K562 (cell line): ENCODE measurements at regions not wholly inside any gene's neighbourhood (a gene's known extent, or its start where the extent isn't known, plus 50 kb on each side); places are given as distances from the start of the nearest gene placed in this dataset.

Source experiments
- ATAC-seq: fragments of 200-7000 bp; cut with Tn5 transposase; 3 replicates; pipeline ENCODE4 v1.9.1; 2020; ENCODE audit warnings: moderate library complexity
- BruUV-seq: library from RNA; stranded (reverse); fragments of 400-500 nt; replicated peaks from 2 replicates; lab custom pipeline; 2021; lab: Mats Ljungman, UMichigan
- CTCF ChIA-PET: fragments of 300-600 bp; formaldehyde crosslinking; extraction: SDS; loops from one replicate; lab custom pipeline; 2021; ENCODE audit warnings: low intra/inter-chr PET ratio; lab: Yijun Ruan, JAX
- POLR2A ChIA-PET: fragments of 300-600, 350-650 bp; sonication (Branson Sonifier 250); formaldehyde crosslinking; extraction: SDS; loops from one replicate; lab custom pipeline; 2021; ENCODE audit warnings: antibody characterized with exemption, inconsistent platforms; lab: Yijun Ruan, JAX
- DNase-seq, 4 experiments: peaks; one replicate each; pipeline versions ENCODE4 v3.0.0 to v3.0.0-alpha.2; 2011 to 2018; ENCODE audit warnings: low spot score in 3 of 4, mixed read lengths in 3 of 4; ENCODE audit errors: extremely low read depth in 1 of 4
- FAIRE-seq: peaks from 2 replicates; lab custom pipeline; 2011; peaks lifted over from hg19 to GRCh38; lab: Jason Lieb, UNC
- H2AFZ ChIP-seq: 2 replicates; pipeline ENCODE4 v1.6.0; 2011; ENCODE audit warnings: low read depth, low read length, control low read depth, inconsistent platforms
- H3K27ac ChIP-seq: fragments of 200-600 bp; 3 replicates; pipeline ENCODE4 v1.8.0; 2011; ENCODE audit warnings: low read depth, mild to moderate bottlenecking, control low read depth, inconsistent platforms, low read length, moderate library complexity, mixed read lengths; ENCODE audit errors: extremely low read depth
- H3K27me3 ChIP-seq, 2 experiments: fragments of 300-600 bp in 1 of 2; 2 replicates in 1 of 2; 3 replicates in 1 of 2; pipeline versions ENCODE4 v1.6.0 to v1.8.0; 2011; ENCODE audit warnings: inconsistent platforms in 2 of 2, low read length in 2 of 2, mild to moderate bottlenecking in 1 of 2, mixed read lengths in 1 of 2, moderate library complexity in 1 of 2; ENCODE audit not compliant: control insufficient read depth in 2 of 2, insufficient read depth in 2 of 2
- H3K36me3 ChIP-seq: fragments of 300-600 bp; 3 replicates; pipeline ENCODE4 v1.8.0; 2011; ENCODE audit warnings: mild to moderate bottlenecking, low read length, inconsistent platforms; ENCODE audit not compliant: control insufficient read depth, insufficient read depth
- H3K4me1 ChIP-seq, 2 experiments: fragments of 200-600 bp in 1 of 2; replicated peaks in 1 of 2; 2 replicates in 1 of 2; 3 replicates in 1 of 2; pipeline versions ENCODE4 v1.5.1 to v1.8.0; 2011; ENCODE audit warnings: inconsistent platforms in 2 of 2, low read length in 2 of 2, mild to moderate bottlenecking in 1 of 2, mixed read lengths in 1 of 2, moderate library complexity in 1 of 2; ENCODE audit not compliant: control insufficient read depth in 2 of 2, insufficient read depth in 2 of 2
- H3K4me2 ChIP-seq: 2 replicates; pipeline ENCODE4 v1.6.1; 2011; ENCODE audit warnings: low read length, control low read depth, inconsistent platforms, mixed read lengths; ENCODE audit not compliant: insufficient read depth
- H3K4me3 ChIP-seq: fragments of 200-600 bp; sonication (generic), shearing (Covaris generic); 2 replicates; pipeline ENCODE4 v1.5.1; 2016; ENCODE audit warnings: control low read depth, inconsistent platforms
- H3K79me2 ChIP-seq: fragments of 200-600 bp; 3 replicates; pipeline ENCODE4 v1.8.0; 2011; ENCODE audit warnings: low read length, inconsistent platforms; ENCODE audit not compliant: control insufficient read depth, insufficient read depth
- H3K9ac ChIP-seq, 2 experiments: 2 replicates each; pipeline versions ENCODE4 v1.6.0 to v1.6.1; 2011; ENCODE audit warnings: low read depth in 2 of 2, low read length in 2 of 2, control low read depth in 1 of 2, inconsistent platforms in 1 of 2, mild to moderate bottlenecking in 1 of 2, mixed read lengths in 1 of 2; ENCODE audit not compliant: insufficient read depth in 1 of 2
- H3K9me1 ChIP-seq: one replicate; pipeline ENCODE4 v1.6.0; 2011; ENCODE audit warnings: inconsistent platforms, mild to moderate bottlenecking, low read length, moderate library complexity; ENCODE audit not compliant: control insufficient read depth, insufficient read depth
- H3K9me3 ChIP-seq: replicated peaks from 2 replicates; pipeline ENCODE4 v1.5.1; 2011; ENCODE audit warnings: low read depth, low read length, inconsistent platforms; ENCODE audit not compliant: control insufficient read depth, insufficient read depth
- H4K20me1 ChIP-seq: replicated peaks from 2 replicates; pipeline ENCODE4 v1.6.1; 2011; ENCODE audit warnings: low read length, inconsistent platforms, mixed read lengths; ENCODE audit not compliant: control insufficient read depth, insufficient read depth
- DIDO1 ChIP-seq: fragments of 450-650 bp; IDR thresholded peaks from 2 replicates; pipeline ENCODE4 v1.6.1; 2016; ENCODE audit warnings: low read depth, missing biosample characterization, missing genetic modification characterization
- HMG20A ChIP-seq: fragments of 450-650 bp; formaldehyde crosslinking; conservative IDR thresholded peaks from 2 replicates; pipeline ENCODE4 v1.4.0; 2020; ENCODE audit warnings: mild to moderate bottlenecking, mixed read lengths
- NFE2L1 ChIP-seq: fragments of 450-650 bp; IDR thresholded peaks from 2 replicates; pipeline ENCODE4 v1.6.1; 2016; ENCODE audit warnings: missing genetic modification characterization, low read depth, mild to moderate bottlenecking, missing compliant biosample characterization, moderate library complexity, borderline replicate concordance
- PCBP2 ChIP-seq: fragments of 200-400 bp; formaldehyde crosslinking; IDR thresholded peaks from 2 replicates; pipeline ENCODE4 v1.6.1; 2018; ENCODE audit warnings: low read length, low read depth, mild to moderate bottlenecking, moderate library complexity; ENCODE audit not compliant: poor library complexity, severe bottlenecking
- TEAD1 ChIP-seq, 2 experiments: fragments of 450-650 bp in 1 of 2; sonication (generic) in 1 of 2; formaldehyde crosslinking; IDR thresholded peaks; 2 replicates each; pipeline versions ENCODE4 v1.4.0 to v1.8.0; 2020 to 2022; ENCODE audit warnings: mild to moderate bottlenecking in 2 of 2, missing genetic modification reagents in 1 of 2
- TGIF2 ChIP-seq: sonication (generic); formaldehyde crosslinking; IDR thresholded peaks from 2 replicates; pipeline ENCODE4 v1.8.1; 2022; ENCODE audit warnings: mild to moderate bottlenecking, missing genetic modification reagents, moderate library complexity
- ZFP36 ChIP-seq: fragments of 150-350 bp; IDR thresholded peaks from 2 replicates; pipeline ENCODE4 v1.6.1; 2018; ENCODE audit warnings: low read length, low read depth; ENCODE audit not compliant: partially characterized antibody
- ZFX ChIP-seq: sonication (generic); formaldehyde crosslinking; IDR thresholded peaks from 2 replicates; pipeline ENCODE4 v1.8.0; 2022; ENCODE audit warnings: mild to moderate bottlenecking, missing genetic modification reagents, moderate library complexity
- ZNF133 ChIP-seq: fragments of 250-450 bp; sonication (Bioruptor Pico); IDR thresholded peaks from 2 replicates; pipeline ENCODE4 v1.4.0; 2020; ENCODE audit warnings: mild to moderate bottlenecking
- ZNF184 ChIP-seq: sonication (generic); formaldehyde crosslinking; IDR thresholded peaks from 2 replicates; pipeline ENCODE4 v1.5.0; 2020; ENCODE audit warnings: missing genetic modification reagents
- ZNF217 ChIP-seq: sonication (generic); formaldehyde crosslinking; IDR thresholded peaks from 2 replicates; pipeline ENCODE4 v1.8.0; 2022; ENCODE audit warnings: mild to moderate bottlenecking, missing genetic modification reagents
- in situ Hi-C: fragments of 300-500 bp; cut with MboI; formaldehyde crosslinking; loops from 4 replicates; pipeline ENCODE4 v1.15.0; 2018; ENCODE audit warnings: inconsistent platforms, mixed read lengths
- intact Hi-C: fragments of 100-400 bp; cut with micrococcal nuclease; formaldehyde crosslinking; loops from 2 replicates; pipeline ENCODE4 v1.14.2; 2022

- Histone ChIP-seq H4K20me1 (no peaks in the 10 kb centered on the region), H3K4me1 (peaks cover 2 to 6% of the 10 kb centered on the region in 2 experiments; a peak in 3 of 5 replicates), H2AFZ (no peak overlapping the region), H3K36me3 (no peaks in the 10 kb centered on the region)
- no peak for DNase-seq
- in situ Hi-C loops: no loop called here
- TF ChIP-seq DIDO1 (no peak), ZFX (CRISPR knock-in tag) (no peak), NFE2L1 (no peak), ZNF217 (CRISPR knock-in tag) (no peak), ZNF184 (CRISPR knock-in tag) (no peak), TGIF2 (no peak), PCBP2 (no peak), HMG20A (no peak), ZNF133 (CRISPR knock-in tag) (no peak), TEAD1 (CRISPR knock-in tag; IDR thresholded peaks at IDR 0.05) (no peak), ZFP36 (no peak)
- TF ChIP-seq, all 486 proteins: peak for 0
- no peaks in the 10 kb centered on the region for H3K9me1 ChIP-seq
- BruUV-seq: no TSS peak
- H3K4me2 ChIP-seq: no peak overlapping the region
- intact Hi-C loops: no loop called here
- H3K79me2 ChIP-seq: no peaks in the 10 kb centered on the region
- ATAC-seq (no peak), FAIRE-seq (no peak)
- ChIA-PET POLR2A (interaction anchor here (1.2 kb wide), 1 partner anchor 11 kb away, joined by 4 read pairs; no protein-coding TSS in a partner anchor), CTCF (no interaction called here)
- no peak overlapping the region for H3K4me3 ChIP-seq
- no peaks in the 10 kb centered on the region for H3K9me3 ChIP-seq
- H3K27ac ChIP-seq: no peak overlapping the region
- no peak overlapping the region for H3K9ac ChIP-seq
- no peaks in the 10 kb centered on the region for H3K27me3 ChIP-seq
Observed at GRCh38 chr1:69494221-69494620, 73.5 kb upstream of the LRRC7 start.
